Osteocyte (in vitro differentiated cells): ENCODE measurements at regions not wholly inside any gene's neighbourhood (a gene's known extent, or its start where the extent isn't known, plus 50 kb on each side); places are given as distances from the start of the nearest gene placed in this dataset.

ENCODE experiments used
- DNase-seq: peaks from one replicate; pipeline ENCODE4 v3.0.0; 2021; ENCODE audit warnings: mixed read lengths; ENCODE audit not compliant: unreplicated experiment; ENCODE audit errors: extremely low spot score
- H3K27ac Mint-ChIP-seq: one replicate; pipeline ENCODE4 v1.8.0; 2021; ENCODE audit warnings: mild to moderate bottlenecking, mixed read lengths; ENCODE audit not compliant: unreplicated experiment
- H3K27me3 Mint-ChIP-seq: one replicate; pipeline ENCODE4 v1.8.0; 2021; ENCODE audit warnings: mixed read lengths; ENCODE audit not compliant: unreplicated experiment
- H3K36me3 Mint-ChIP-seq: one replicate; pipeline ENCODE4 v1.8.0; 2021; ENCODE audit warnings: mixed read lengths; ENCODE audit not compliant: unreplicated experiment
- H3K4me1 Mint-ChIP-seq: one replicate; pipeline ENCODE4 v1.8.0; 2021; ENCODE audit warnings: mixed read lengths; ENCODE audit not compliant: unreplicated experiment
- H3K4me3 Mint-ChIP-seq: one replicate; pipeline ENCODE4 v1.8.0; 2021; ENCODE audit warnings: mild to moderate bottlenecking, moderate library complexity, mixed read lengths; ENCODE audit not compliant: unreplicated experiment
- H3K9me3 Mint-ChIP-seq: one replicate; pipeline ENCODE4 v1.8.0; 2021; ENCODE audit warnings: mixed read lengths; ENCODE audit not compliant: unreplicated experiment
- TF ChIP-seq, protein P1 (sequence below): fragments of 200-600 bp; sonication (generic); IDR thresholded peaks from 2 replicates; pipeline ENCODE4 v1.5.0; 2021; ENCODE audit warnings: antibody characterized with exemption, mild to moderate bottlenecking, moderate library complexity

DNA sequence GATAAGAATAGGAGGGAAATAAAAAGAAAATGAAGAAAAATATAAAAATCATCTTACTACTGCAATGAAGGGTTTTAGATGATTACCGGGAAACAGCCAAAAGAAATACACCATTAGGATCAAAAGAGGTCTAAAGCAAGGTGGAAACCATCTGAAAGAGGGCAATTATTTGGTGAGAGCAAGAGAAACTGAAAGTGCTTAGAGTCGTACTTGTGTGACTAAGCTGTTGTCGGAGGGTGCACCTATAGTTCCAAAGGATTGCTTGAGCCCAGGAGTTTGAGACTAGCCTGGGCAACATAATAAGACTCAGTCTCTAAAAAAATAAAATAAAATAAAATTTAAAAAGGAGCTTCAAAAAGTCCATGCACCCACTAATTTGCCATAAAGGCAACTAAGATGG is 169.5 kb downstream of the DKK1 start:
- peak overlapping the region; percentile 24 for H3K27ac Mint-ChIP-seq
- H3K27me3 Mint-ChIP-seq: no peaks in the 10 kb centered on the region
- TF ChIP-seq, protein P1, sequence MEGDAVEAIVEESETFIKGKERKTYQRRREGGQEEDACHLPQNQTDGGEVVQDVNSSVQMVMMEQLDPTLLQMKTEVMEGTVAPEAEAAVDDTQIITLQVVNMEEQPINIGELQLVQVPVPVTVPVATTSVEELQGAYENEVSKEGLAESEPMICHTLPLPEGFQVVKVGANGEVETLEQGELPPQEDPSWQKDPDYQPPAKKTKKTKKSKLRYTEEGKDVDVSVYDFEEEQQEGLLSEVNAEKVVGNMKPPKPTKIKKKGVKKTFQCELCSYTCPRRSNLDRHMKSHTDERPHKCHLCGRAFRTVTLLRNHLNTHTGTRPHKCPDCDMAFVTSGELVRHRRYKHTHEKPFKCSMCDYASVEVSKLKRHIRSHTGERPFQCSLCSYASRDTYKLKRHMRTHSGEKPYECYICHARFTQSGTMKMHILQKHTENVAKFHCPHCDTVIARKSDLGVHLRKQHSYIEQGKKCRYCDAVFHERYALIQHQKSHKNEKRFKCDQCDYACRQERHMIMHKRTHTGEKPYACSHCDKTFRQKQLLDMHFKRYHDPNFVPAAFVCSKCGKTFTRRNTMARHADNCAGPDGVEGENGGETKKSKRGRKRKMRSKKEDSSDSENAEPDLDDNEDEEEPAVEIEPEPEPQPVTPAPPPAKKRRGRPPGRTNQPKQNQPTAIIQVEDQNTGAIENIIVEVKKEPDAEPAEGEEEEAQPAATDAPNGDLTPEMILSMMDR: no peak
- no peak overlapping the region for H3K4me3 Mint-ChIP-seq
- no peaks in the 10 kb centered on the region for H3K36me3 Mint-ChIP-seq
- no peaks in the 10 kb centered on the region for H3K9me3 Mint-ChIP-seq
- peaks cover 54% of the 10 kb centered on the region for H3K4me1 Mint-ChIP-seq
- DNase-seq: no peak

DNA sequence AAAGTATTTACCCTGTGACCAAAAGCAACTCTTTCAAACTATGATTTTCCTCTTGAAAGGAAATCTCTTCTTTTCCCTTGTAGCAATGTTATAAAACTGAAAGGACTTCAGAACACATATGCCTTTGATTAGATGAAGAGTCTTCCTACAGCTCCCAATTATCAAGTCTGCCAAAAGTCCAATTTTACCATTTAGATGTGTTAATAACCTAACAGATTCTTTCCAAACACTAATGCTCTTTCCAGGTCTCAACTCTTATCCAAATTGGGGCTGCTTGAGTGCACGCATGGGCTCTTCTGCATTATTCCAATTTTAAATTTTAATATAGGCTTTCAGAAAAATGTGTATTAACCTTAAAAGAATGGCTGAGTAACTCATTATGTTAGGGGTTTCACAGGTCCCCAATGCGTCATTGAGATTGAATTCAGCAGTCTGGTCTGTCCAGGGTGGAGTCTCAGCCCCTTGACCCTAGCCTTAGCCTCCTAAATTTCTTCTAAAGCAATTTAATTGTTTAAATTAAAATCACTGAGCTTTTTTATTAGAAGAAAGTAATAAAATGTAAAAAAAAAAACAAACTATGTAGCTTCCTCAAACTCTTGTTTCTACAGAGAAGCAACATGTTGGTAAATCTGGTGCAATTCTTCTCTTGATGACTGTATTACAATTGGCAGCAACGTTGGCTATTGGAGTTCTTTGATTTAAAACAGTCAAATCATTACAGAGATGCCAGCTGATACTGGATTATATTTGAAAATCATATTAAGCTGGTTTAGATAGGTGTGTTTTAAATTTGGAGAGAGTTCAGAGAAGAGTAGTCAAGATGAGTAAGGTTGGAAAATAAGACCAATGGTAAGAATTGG is 170.4 kb downstream of the DKK1 start:
- no peak overlapping the region for H3K4me3 Mint-ChIP-seq
- no peaks in the 10 kb centered on the region for H3K27me3 Mint-ChIP-seq
- no peak for DNase-seq
- TF ChIP-seq, protein P1: no peak
- H3K4me1 Mint-ChIP-seq: peaks cover 57% of the 10 kb centered on the region
- H3K36me3 Mint-ChIP-seq: no peaks in the 10 kb centered on the region
- no peaks in the 10 kb centered on the region for H3K9me3 Mint-ChIP-seq
- peak overlapping the region; percentile 90 for H3K27ac Mint-ChIP-seq

DNA sequence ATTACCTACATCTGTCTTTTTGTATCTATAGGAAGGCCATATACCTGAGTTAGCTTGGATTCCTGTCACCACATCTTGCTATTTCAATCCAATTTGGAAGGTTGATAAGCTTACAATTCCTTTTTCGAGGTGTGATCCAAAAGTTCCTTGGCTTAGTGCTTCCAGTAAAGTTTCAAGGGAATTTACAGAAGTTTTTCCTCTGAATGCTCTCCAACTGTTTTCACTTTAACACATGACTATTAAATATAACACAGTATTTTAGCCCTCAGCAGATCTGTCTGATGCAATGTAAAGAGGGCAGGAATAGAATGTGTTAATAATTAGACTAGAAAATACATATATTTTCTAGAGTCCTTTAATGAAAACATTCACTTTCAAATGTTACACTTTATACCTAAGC is 171.4 kb downstream of the DKK1 start:
- TF ChIP-seq, protein P1: no peak
- no peaks in the 10 kb centered on the region for H3K27me3 Mint-ChIP-seq
- H3K27ac Mint-ChIP-seq: peak overlapping the region; percentile 90

DNA sequence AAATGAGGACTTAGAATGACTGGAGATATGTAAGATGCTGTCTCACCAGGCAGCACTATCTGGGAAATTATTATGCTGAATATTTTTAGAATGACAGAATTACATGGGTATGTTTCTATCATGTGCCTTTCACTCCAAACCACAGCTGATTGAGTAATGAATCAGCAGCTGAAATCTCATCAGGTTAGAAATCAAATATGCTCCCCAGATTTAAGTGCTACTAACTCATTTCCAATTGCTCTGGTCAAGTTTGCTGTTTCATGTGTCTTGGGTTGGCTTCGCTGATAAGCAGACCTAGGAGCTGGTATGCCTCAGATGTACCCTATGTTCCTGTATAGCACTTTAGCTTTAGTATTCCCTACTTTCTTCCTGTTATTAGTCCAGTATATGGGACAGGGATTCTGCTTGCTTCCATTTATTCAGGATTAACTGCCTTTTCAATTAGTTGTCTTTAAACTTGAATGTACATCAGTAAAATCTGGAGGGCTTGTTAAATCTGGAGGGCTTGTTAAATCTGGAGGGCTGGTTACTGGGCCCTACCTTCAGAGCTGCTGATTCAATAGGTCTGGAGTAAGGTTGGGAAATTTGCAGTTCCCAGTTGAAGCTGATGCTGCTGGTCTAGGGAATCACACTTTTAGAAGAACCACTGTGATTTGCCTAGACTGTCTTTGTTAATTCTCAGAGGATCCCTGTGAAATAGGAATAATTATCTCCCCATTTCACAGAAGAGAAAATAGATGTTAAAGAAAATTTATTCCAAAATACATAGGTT is 172.9 kb downstream of the DKK1 start:
- Mint-ChIP-seq H3K9me3 (no peaks in the 10 kb centered on the region), H3K36me3 (no peaks in the 10 kb centered on the region), H3K27me3 (no peaks in the 10 kb centered on the region), H3K4me1 (peaks cover 60% of the 10 kb centered on the region), H3K4me3 (no peak overlapping the region), H3K27ac (peak overlapping the region; percentile 90)
- TF ChIP-seq, protein P1: no peak
- DNase-seq: no peak

More for the DNA sequence above, 171.4 kb downstream of the DKK1 start:
- no peak overlapping the region for H3K4me3 Mint-ChIP-seq
- no peak for DNase-seq
- peaks cover 57% of the 10 kb centered on the region for H3K4me1 Mint-ChIP-seq
- no peaks in the 10 kb centered on the region for H3K36me3 Mint-ChIP-seq
- H3K9me3 Mint-ChIP-seq: no peaks in the 10 kb centered on the region
